ENCODE measurements at regions not wholly inside any gene's neighbourhood (a gene's known extent, or its start where the extent isn't known, plus 50 kb on each side); places are given as distances from the start of the nearest gene placed in this dataset.

GRCh38 chr20:40368876-40369275 lies 320.2 kb downstream of the MAFB start:
- Mint-ChIP-seq H3K36me3 (ENCODE audit: low read depth) (no peaks in the 10 kb centered on the region), H3K27ac (no peak overlapping the region), H3K4me3 (no peak overlapping the region), H3K27me3 (peaks cover 3% of the 10 kb centered on the region), H3K9me3 (no peaks in the 10 kb centered on the region), H3K4me1 (ENCODE audit: low read depth) (no peaks in the 10 kb centered on the region)
- DNase-seq (no peak), ATAC-seq (no peak)
- POLR2A ChIA-PET, result no interaction called here
- intact Hi-C loops (cut with micrococcal nuclease), result no loop called here
- CTCF ChIA-PET, result no interaction called here
- TF ChIP-seq CTCF (IDR thresholded peaks at IDR 0.05), result no peak

- H3K9me3 Mint-ChIP-seq, result no peaks in the 10 kb centered on the region
- ChIA-PET POLR2A (no interaction called here), CTCF (no interaction called here)
- H3K4me1 Mint-ChIP-seq (ENCODE audit: low read depth), result no peaks in the 10 kb centered on the region
- DNase-seq (no peak), ATAC-seq (no peak)
- TF ChIP-seq CTCF (IDR thresholded peaks at IDR 0.05), result no peak
- no peak overlapping the region for H3K27ac Mint-ChIP-seq
- no peak overlapping the region for H3K4me3 Mint-ChIP-seq
- intact Hi-C loops (cut with micrococcal nuclease), result no loop called here
- peaks cover 3% of the 10 kb centered on the region for H3K27me3 Mint-ChIP-seq
- no peaks in the 10 kb centered on the region for H3K36me3 Mint-ChIP-seq (ENCODE audit: low read depth)
Observed at GRCh38 chr20:40361916-40362315, 327.1 kb downstream of the MAFB start.

- Mint-ChIP-seq H3K27ac (no peak overlapping the region), H3K27me3 (peaks cover 1% of the 10 kb centered on the region), H3K4me3 (no peak overlapping the region), H3K9me3 (no peaks in the 10 kb centered on the region), H3K36me3 (ENCODE audit: low read depth) (no peaks in the 10 kb centered on the region), H3K4me1 (ENCODE audit: low read depth) (no peaks in the 10 kb centered on the region)
- no peak for ATAC-seq
- DNase-seq, result no peak
- intact Hi-C loops (cut with micrococcal nuclease), result no loop called here
- POLR2A ChIA-PET, result no interaction called here
- CTCF ChIA-PET, result no interaction called here
- no peak for TF ChIP-seq CTCF (IDR thresholded peaks at IDR 0.05)
Observed at GRCh38 chr20:40359131-40359912, 329.7 kb downstream of the MAFB start.

- intact Hi-C loops (cut with micrococcal nuclease), result no loop called here
- no peaks in the 10 kb centered on the region for H3K4me1 Mint-ChIP-seq (ENCODE audit: low read depth)
- POLR2A ChIA-PET, result no interaction called here
- no peaks in the 10 kb centered on the region for H3K9me3 Mint-ChIP-seq
- TF ChIP-seq CTCF (IDR thresholded peaks at IDR 0.05), result no peak
- H3K27ac Mint-ChIP-seq, result no peak overlapping the region
- ATAC-seq, result no peak
- H3K36me3 Mint-ChIP-seq (ENCODE audit: low read depth), result no peaks in the 10 kb centered on the region
- no peak overlapping the region for H3K4me3 Mint-ChIP-seq
- DNase-seq, result no peak
- CTCF ChIA-PET, result no interaction called here
- H3K27me3 Mint-ChIP-seq, result peaks cover 1% of the 10 kb centered on the region
Observed at GRCh38 chr20:40354880-40355279, 334.2 kb downstream of the MAFB start.

- no peak for DNase-seq
- CTCF ChIA-PET, result no interaction called here
- POLR2A ChIA-PET, result no interaction called here
- Mint-ChIP-seq H3K27ac (no peak overlapping the region), H3K4me3 (no peak overlapping the region), H3K4me1 (ENCODE audit: low read depth) (no peaks in the 10 kb centered on the region), H3K9me3 (peaks cover 18% of the 10 kb centered on the region), H3K27me3 (peaks cover 8% of the 10 kb centered on the region), H3K36me3 (ENCODE audit: low read depth) (no peaks in the 10 kb centered on the region)
- no peak for ATAC-seq
- no peak for TF ChIP-seq CTCF (IDR thresholded peaks at IDR 0.05)
- intact Hi-C loops (cut with micrococcal nuclease), result no loop called here
Observed at GRCh38 chr20:40343390-40343789, 345.6 kb downstream of the MAFB start.

All from activated CD8-positive, alpha-beta T cell treated with anti-CD3 and anti-CD28 coated beads for 36 hours (primary cell).